Activated T-cell treated with anti-CD3 and anti-CD28 coated beads, Interleukin-2, amount 50 U/mL, for 4 hours (primary cell): ENCODE measurements at regions not wholly inside any gene's neighbourhood (a gene's known extent, or its start where the extent isn't known, plus 50 kb on each side); places are given as distances from the start of the nearest gene placed in this dataset.
"Not testable (repeated sequence)": the region's sequence is repeated elsewhere in the genome, so short reads cannot be mapped to it uniquely, and the experiment has no call there.

Experiments used
- ATAC-seq, 2 donors: fragments of 200-7000 bp; cut with Tn5 transposase; one replicate each; pipeline ENCODE4 v1.10.0; 2021
- DNase-seq: peaks from one replicate; pipeline ENCODE4 v3.0.0-alpha.2; 2020
- H3K27me3 Mint-ChIP-seq: one replicate; pipeline ENCODE4 v1.8.0; 2021; ENCODE audit warnings: low read depth, mixed read lengths
- H3K36me3 Mint-ChIP-seq: one replicate; pipeline ENCODE4 v1.8.0; 2022; ENCODE audit warnings: mixed read lengths; ENCODE audit not compliant: insufficient read depth
- H3K4me1 Mint-ChIP-seq: one replicate; pipeline ENCODE4 v1.8.0; 2021; ENCODE audit warnings: low read depth, mixed read lengths
- H3K4me3 Mint-ChIP-seq: one replicate; pipeline ENCODE4 v1.8.0; 2021; ENCODE audit warnings: mild to moderate bottlenecking, moderate library complexity, mixed read lengths
- H3K9me3 Mint-ChIP-seq: one replicate; pipeline ENCODE4 v1.8.0; 2021; ENCODE audit warnings: mixed read lengths

GRCh38 chr10:8349610-8350249 lies 295.2 kb downstream of the GATA3 start:
- ATAC-seq (peak in 1 of 2 donors; percentile 34), DNase-seq (no peak)
- no peaks in the 10 kb centered on the region for H3K36me3 Mint-ChIP-seq
- H3K4me3 Mint-ChIP-seq: no peak overlapping the region
- no peaks in the 10 kb centered on the region for H3K9me3 Mint-ChIP-seq
- H3K27me3 Mint-ChIP-seq: no peaks in the 10 kb centered on the region
- H3K4me1 Mint-ChIP-seq: no peaks in the 10 kb centered on the region

- Mint-ChIP-seq H3K27me3 (no peaks in the 10 kb centered on the region), H3K4me1 (no peaks in the 10 kb centered on the region), H3K9me3 (no peaks in the 10 kb centered on the region), H3K36me3 (no peaks in the 10 kb centered on the region), H3K4me3 (no peak overlapping the region)
- no peak for DNase-seq
- no peak for ATAC-seq
These were observed 295.9 kb downstream of the GATA3 start for GRCh38 chr10:8350250-8350967.

DNA sequence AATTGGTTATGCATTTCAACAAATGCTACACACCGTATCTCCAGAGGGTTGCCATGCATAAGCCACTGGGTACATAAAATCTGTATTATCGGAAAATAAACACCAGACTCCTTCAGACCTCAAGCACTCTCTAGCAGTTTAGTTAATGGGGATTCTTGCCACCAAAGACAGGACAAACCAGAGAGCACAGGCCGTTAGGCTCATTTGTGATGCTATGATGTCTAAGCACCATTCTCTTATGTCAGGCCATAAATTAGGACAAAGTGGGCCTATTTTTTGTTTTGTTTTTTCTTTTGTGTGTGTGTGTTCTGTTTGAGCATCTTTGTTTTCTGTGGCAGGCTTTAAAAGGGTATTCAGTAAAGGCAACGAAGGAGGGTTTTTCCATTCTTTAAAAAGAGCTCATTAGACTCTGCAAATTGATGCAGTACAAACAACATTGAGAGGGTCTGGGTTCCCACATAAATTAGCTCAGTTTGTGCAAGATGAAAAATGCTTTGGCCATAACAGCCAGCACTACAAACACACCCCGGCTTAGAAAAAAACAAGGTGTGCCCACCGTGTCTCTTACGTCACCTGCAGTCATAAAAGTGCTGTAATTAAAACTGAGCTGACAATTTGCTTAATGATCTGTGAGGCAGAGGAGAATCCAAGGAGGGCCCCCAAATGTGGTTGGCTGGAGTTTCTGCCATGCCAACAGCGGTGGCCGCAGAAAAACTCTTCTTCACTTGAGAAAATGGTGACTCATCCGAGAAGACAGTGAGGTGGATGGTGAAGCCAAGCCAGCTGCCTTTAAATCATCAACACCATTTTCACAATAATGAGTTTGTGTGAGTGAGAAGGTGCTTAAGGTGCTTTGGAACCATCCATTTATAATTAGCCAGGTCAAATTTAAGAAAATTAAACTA lies 297.9 kb downstream of the GATA3 start:
- Mint-ChIP-seq H3K9me3 (no peaks in the 10 kb centered on the region), H3K4me1 (peaks cover 1% of the 10 kb centered on the region), H3K27me3 (peaks cover 5% of the 10 kb centered on the region), H3K4me3 (no peak overlapping the region), H3K36me3 (no peaks in the 10 kb centered on the region)
- DNase-seq (no peak), ATAC-seq (no peak)

DNA sequence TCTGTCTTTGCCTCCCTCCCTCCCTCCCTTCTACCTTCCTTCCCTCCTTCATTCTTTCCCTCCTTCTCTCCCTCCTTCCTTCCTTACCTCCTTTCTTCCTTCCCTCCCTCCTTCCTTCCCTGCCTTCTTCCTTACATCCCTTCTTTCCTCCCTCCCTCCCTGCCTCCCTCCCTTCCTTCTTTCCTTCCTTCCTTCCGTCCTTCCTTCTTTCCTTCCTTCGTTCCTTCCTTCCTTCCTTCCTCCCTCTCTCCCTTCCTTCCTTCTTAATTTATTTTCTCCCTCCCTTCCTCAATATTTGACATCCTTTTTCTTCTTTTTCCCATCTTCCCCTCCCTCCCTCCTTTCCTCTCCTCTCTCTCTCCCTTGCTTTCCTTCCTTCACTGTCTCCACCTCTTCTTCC lies 301.8 kb downstream of the GATA3 start:
- Mint-ChIP-seq H3K36me3 (no peaks in the 10 kb centered on the region), H3K4me3 (no peak overlapping the region), H3K4me1 (peaks cover 15% of the 10 kb centered on the region), H3K9me3 (no peaks in the 10 kb centered on the region), H3K27me3 (peaks cover 5% of the 10 kb centered on the region)
- ATAC-seq (no peak), DNase-seq (no peak)

DNA sequence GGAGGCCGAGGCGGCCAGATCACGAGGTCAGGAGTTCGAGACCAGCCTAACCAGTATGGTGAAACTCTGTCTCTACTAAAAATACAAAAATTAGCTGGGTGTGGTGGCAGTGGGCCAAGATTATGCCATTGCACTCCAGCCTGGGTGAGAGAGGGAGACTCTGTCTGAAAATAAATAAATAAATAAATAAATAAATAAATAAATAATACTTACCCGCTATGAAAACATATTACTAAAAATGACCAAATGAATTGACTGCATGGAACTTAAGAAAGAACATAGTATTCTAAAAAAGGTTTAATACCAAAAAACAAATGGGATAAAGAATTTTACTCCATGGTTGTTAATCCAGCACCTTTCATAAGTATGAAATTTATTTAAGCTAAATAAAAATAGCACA lies 305.0 kb downstream of the GATA3 start:
- Mint-ChIP-seq H3K4me3 (no peak overlapping the region), H3K9me3 (no peaks in the 10 kb centered on the region), H3K36me3 (no peaks in the 10 kb centered on the region), H3K4me1 (peaks cover 39% of the 10 kb centered on the region), H3K27me3 (peaks cover 5% of the 10 kb centered on the region)
- no peak for DNase-seq
- no peak for ATAC-seq

- Mint-ChIP-seq H3K27me3 (peaks cover 5% of the 10 kb centered on the region), H3K4me1 (peaks cover 42% of the 10 kb centered on the region), H3K36me3 (no peaks in the 10 kb centered on the region), H3K4me3 (no peak overlapping the region), H3K9me3 (no peaks in the 10 kb centered on the region)
- DNase-seq (no peak), ATAC-seq (peak; percentile 43 to 54)
These were observed 305.9 kb downstream of the GATA3 start for GRCh38 chr10:8360365-8360764.

GRCh38 chr10:8360814-8361509 lies 306.5 kb downstream of the GATA3 start:
- DNase-seq (no peak), ATAC-seq (no peak)
- Mint-ChIP-seq H3K4me1 (peaks cover 48% of the 10 kb centered on the region), H3K9me3 (no peaks in the 10 kb centered on the region), H3K27me3 (peaks cover 5% of the 10 kb centered on the region), H3K36me3 (no peaks in the 10 kb centered on the region), H3K4me3 (no peak overlapping the region)

DNA sequence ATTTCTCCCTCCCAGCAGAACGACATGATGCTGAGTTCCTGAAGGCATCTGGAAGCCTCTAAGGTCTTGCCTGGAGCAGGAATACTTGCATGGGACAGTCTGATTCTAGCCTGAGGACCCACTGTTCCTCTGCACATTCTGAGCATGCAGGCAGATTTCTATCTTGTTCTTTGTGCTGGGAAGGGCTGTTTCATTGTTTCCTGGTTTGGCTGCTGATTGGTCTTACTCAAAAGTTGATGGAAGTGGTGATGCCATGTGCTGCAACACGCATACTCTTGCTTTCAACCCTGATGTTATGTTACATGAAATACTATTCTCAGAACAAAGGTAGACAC lies 307.0 kb downstream of the GATA3 start:
- peak in 1 of 2 donors; percentile 24 for ATAC-seq
- peaks cover 4% of the 10 kb centered on the region for H3K27me3 Mint-ChIP-seq
- H3K4me1 Mint-ChIP-seq: peaks cover 53% of the 10 kb centered on the region
- H3K36me3 Mint-ChIP-seq: peaks cover under 1% of the 10 kb centered on the region
- DNase-seq: no peak
- no peak overlapping the region for H3K4me3 Mint-ChIP-seq
- no peaks in the 10 kb centered on the region for H3K9me3 Mint-ChIP-seq

DNA sequence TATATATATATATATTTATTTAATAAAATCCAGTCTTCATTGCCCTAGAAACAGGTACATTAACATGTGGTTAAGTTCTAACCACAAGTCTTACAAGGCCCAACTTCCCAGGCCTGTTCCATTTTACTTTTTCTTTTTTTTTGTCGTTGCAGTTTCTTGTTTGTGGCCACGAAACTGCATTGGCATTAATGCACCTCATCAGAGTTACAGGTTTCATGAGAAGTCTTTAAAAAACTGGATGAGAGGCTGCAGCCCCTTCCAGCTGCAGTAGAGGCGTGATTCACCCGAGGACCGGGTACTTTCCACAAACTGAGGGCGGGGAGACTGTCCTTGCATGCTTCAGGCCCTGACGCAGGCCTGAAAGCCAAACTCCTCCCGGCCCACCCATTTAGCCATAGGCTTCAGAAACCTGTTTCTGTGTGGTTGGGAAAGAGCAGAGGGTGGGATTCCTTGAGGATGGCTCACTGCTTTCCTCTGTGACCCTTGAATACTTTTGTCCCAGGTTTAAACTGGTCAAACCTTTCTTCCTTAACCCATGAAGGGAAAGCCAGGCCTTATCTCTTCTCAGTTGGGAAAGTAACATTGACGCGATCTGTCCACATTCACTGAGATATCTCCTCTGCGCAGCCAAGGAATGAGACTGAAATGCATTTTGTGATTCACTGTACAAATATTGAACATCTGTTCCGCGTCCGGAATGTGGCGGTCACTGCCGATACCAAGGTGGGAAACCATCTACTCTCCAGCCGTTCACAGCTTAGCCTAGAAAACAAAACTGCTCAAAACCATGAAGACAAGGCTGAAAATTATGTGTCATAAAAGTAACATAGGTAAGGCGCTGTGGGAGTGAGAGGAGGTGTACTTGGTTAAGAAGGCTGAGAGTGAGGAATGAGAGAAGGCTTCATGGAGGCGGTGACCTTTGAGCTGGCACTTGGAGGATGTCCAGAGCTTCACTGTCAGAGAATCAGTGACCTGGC lies 311.7 kb downstream of the GATA3 start:
- Mint-ChIP-seq H3K9me3 (no peaks in the 10 kb centered on the region), H3K4me1 (peaks cover 48% of the 10 kb centered on the region), H3K36me3 (peaks cover 3% of the 10 kb centered on the region), H3K27me3 (no peaks in the 10 kb centered on the region), H3K4me3 (no peak overlapping the region)
- DNase-seq: peak; percentile 33
- peak; percentile 78 to 89 for ATAC-seq

- H3K4me3 Mint-ChIP-seq, DNase-seq, H3K9me3 Mint-ChIP-seq, ATAC-seq, H3K27me3 Mint-ChIP-seq, H3K36me3 Mint-ChIP-seq: not testable (repeated sequence)
- H3K4me1 Mint-ChIP-seq: peaks cover 38% of the 10 kb centered on the region
These were observed 313.4 kb downstream of the GATA3 start for GRCh38 chr10:8367672-8368411.

- Mint-ChIP-seq H3K27me3 (no peaks in the 10 kb centered on the region), H3K4me3 (no peak overlapping the region), H3K9me3 (no peaks in the 10 kb centered on the region), H3K4me1 (peaks cover 22% of the 10 kb centered on the region), H3K36me3 (peaks cover 3% of the 10 kb centered on the region)
- peak in 1 of 2 donors; percentile 16 for ATAC-seq
- no peak for DNase-seq
These were observed 315.2 kb downstream of the GATA3 start for GRCh38 chr10:8369666-8370065.

DNA sequence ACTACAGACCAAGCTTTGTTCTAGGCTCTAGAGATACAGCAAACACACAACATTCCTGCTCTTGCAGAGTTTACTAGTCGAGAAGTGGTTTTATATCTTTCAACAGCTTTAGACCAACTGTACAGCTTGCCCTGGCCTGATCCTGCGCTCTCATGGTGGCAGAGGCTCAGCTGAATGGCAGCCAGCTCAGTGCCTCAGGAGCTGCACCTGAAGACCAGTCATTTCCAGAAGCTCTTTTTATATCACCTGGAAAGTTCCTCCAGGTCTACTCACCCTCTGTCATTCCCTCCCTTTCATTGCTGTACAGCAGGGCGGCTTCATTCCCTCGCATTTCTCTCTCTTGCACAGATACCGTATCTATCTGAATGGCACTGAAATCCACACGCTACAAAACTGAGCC lies 319.8 kb downstream of the GATA3 start:
- ATAC-seq (no peak), DNase-seq (no peak)
- Mint-ChIP-seq H3K27me3 (no peaks in the 10 kb centered on the region), H3K36me3 (no peaks in the 10 kb centered on the region), H3K4me3 (no peak overlapping the region), H3K9me3 (no peaks in the 10 kb centered on the region), H3K4me1 (peaks cover 4% of the 10 kb centered on the region)

- ATAC-seq (no peak), DNase-seq (no peak)
- Mint-ChIP-seq H3K9me3 (no peaks in the 10 kb centered on the region), H3K4me3 (no peak overlapping the region), H3K27me3 (no peaks in the 10 kb centered on the region), H3K4me1 (no peaks in the 10 kb centered on the region), H3K36me3 (no peaks in the 10 kb centered on the region)
These were observed 320.6 kb downstream of the GATA3 start for GRCh38 chr10:8375137-8375536.
